ENCODE measurements at regions not wholly inside any gene's neighbourhood (a gene's known extent, or its start where the extent isn't known, plus 50 kb on each side); places are given as distances from the start of the nearest gene placed in this dataset.

GRCh38 chr9:78573669-78574068 lies 276.7 kb downstream of the PSAT1 start:
- no peak for DNase-seq (ENCODE audit: low spot score)
- TF ChIP-seq, protein P1, sequence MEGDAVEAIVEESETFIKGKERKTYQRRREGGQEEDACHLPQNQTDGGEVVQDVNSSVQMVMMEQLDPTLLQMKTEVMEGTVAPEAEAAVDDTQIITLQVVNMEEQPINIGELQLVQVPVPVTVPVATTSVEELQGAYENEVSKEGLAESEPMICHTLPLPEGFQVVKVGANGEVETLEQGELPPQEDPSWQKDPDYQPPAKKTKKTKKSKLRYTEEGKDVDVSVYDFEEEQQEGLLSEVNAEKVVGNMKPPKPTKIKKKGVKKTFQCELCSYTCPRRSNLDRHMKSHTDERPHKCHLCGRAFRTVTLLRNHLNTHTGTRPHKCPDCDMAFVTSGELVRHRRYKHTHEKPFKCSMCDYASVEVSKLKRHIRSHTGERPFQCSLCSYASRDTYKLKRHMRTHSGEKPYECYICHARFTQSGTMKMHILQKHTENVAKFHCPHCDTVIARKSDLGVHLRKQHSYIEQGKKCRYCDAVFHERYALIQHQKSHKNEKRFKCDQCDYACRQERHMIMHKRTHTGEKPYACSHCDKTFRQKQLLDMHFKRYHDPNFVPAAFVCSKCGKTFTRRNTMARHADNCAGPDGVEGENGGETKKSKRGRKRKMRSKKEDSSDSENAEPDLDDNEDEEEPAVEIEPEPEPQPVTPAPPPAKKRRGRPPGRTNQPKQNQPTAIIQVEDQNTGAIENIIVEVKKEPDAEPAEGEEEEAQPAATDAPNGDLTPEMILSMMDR (IDR thresholded peaks at IDR 0.05): no peak
- TF ChIP-seq EZH2phosphoT487 (IDR thresholded peaks at IDR 0.05): no peak
- no peak for TF ChIP-seq EZH2 (IDR thresholded peaks at IDR 0.05)
- Histone ChIP-seq H3F3A (ENCODE audit: low read depth) (peaks cover 47% of the 10 kb centered on the region), H3K79me2 (ENCODE audit: low read depth) (no peaks in the 10 kb centered on the region), H4K20me1 (ENCODE audit: low read depth) (no peaks in the 10 kb centered on the region), H3K27me3 (no peaks in the 10 kb centered on the region), H3K4me1 (peaks cover 69% of the 10 kb centered on the region), H2AFZ (replicated peaks) (no peak overlapping the region), H3K9ac (no peak overlapping the region), H3K9me3 (ENCODE audit: low read depth) (no peaks in the 10 kb centered on the region), H3K4me2 (peak overlapping the region; percentile 73), H3K4me3 (no peak overlapping the region), H3K36me3 (no peaks in the 10 kb centered on the region), H3K27ac (no peak overlapping the region)
- Mint-ChIP-seq H3K4me1 (peaks cover 36% of the 10 kb centered on the region), H3K27ac (no peak overlapping the region), H3K4me3 (no peak overlapping the region), H3K36me3 (peaks cover 2% of the 10 kb centered on the region), H3K9me3 (peaks cover 6% of the 10 kb centered on the region), H3K27me3 (ENCODE audit: insufficient read depth, low read depth) (no peaks in the 10 kb centered on the region)

- peaks cover 2% of the 10 kb centered on the region for H3K36me3 Mint-ChIP-seq
- DNase-seq (ENCODE audit: low spot score): peak; percentile 72
- Histone ChIP-seq H3K27me3 (no peaks in the 10 kb centered on the region), H3K9me3 (ENCODE audit: low read depth) (no peaks in the 10 kb centered on the region), H3K4me3 (peak overlapping the region; percentile 30), H3F3A (ENCODE audit: low read depth) (peaks cover 47% of the 10 kb centered on the region), H3K9ac (no peak overlapping the region), H3K4me2 (peak overlapping the region; percentile 73), H3K4me1 (peaks cover 69% of the 10 kb centered on the region), H4K20me1 (ENCODE audit: low read depth) (no peaks in the 10 kb centered on the region), H2AFZ (replicated peaks) (no peak overlapping the region), H3K79me2 (ENCODE audit: low read depth) (no peaks in the 10 kb centered on the region), H3K36me3 (no peaks in the 10 kb centered on the region), H3K27ac (peak overlapping the region; percentile 81)
- no peaks in the 10 kb centered on the region for H3K27me3 Mint-ChIP-seq (ENCODE audit: insufficient read depth, low read depth)
- no peak for TF ChIP-seq EZH2phosphoT487 (IDR thresholded peaks at IDR 0.05)
- TF ChIP-seq EZH2 (IDR thresholded peaks at IDR 0.05): no peak
- TF ChIP-seq, protein P1 (IDR thresholded peaks at IDR 0.05): no peak
- peaks cover 36% of the 10 kb centered on the region for H3K4me1 Mint-ChIP-seq
- no peak overlapping the region for H3K4me3 Mint-ChIP-seq
- peaks cover 6% of the 10 kb centered on the region for H3K9me3 Mint-ChIP-seq
- no peak overlapping the region for H3K27ac Mint-ChIP-seq
These were observed 277.6 kb downstream of the PSAT1 start for GRCh38 chr9:78574354-78575045.

- Mint-ChIP-seq H3K4me1 (peaks cover 36% of the 10 kb centered on the region), H3K36me3 (peaks cover 2% of the 10 kb centered on the region), H3K27ac (peak overlapping the region; percentile 4), H3K27me3 (ENCODE audit: insufficient read depth, low read depth) (no peaks in the 10 kb centered on the region), H3K4me3 (no peak overlapping the region), H3K9me3 (peaks cover 6% of the 10 kb centered on the region)
- no peak overlapping the region for H3K9ac ChIP-seq
- peak; percentile 46 for DNase-seq (ENCODE audit: low spot score)
- H3F3A ChIP-seq (ENCODE audit: low read depth): peaks cover 47% of the 10 kb centered on the region
- H3K4me3 ChIP-seq: peak overlapping the region; percentile 30
- H3K36me3 ChIP-seq: no peaks in the 10 kb centered on the region
- no peak overlapping the region for H2AFZ ChIP-seq (replicated peaks)
- peak overlapping the region; percentile 81 for H3K27ac ChIP-seq
- no peaks in the 10 kb centered on the region for H3K79me2 ChIP-seq (ENCODE audit: low read depth)
- peak; percentile 74 for TF ChIP-seq EZH2phosphoT487 (IDR thresholded peaks at IDR 0.05)
- TF ChIP-seq, protein P1 (IDR thresholded peaks at IDR 0.05): no peak
- H3K4me2 ChIP-seq: peak overlapping the region; percentile 73
- no peaks in the 10 kb centered on the region for H3K9me3 ChIP-seq (ENCODE audit: low read depth)
- no peaks in the 10 kb centered on the region for H4K20me1 ChIP-seq (ENCODE audit: low read depth)
- H3K4me1 ChIP-seq: peaks cover 69% of the 10 kb centered on the region
- H3K27me3 ChIP-seq: no peaks in the 10 kb centered on the region
These were observed 278.2 kb downstream of the PSAT1 start for GRCh38 chr9:78575081-78575480.
